HG02798 (cell line): ENCODE measurements at regions not wholly inside any gene's neighbourhood (a gene's known extent, or its start where the extent isn't known, plus 50 kb on each side); places are given as distances from the start of the nearest gene placed in this dataset.

Experiments used
- ATAC-seq: cut with Tn5 transposase; IDR thresholded peaks from one replicate; pipeline ENCODE4 v1.9.1; 2021; ENCODE audit warnings: mild to moderate bottlenecking; ENCODE audit not compliant: unreplicated experiment, poor library complexity

DNA sequence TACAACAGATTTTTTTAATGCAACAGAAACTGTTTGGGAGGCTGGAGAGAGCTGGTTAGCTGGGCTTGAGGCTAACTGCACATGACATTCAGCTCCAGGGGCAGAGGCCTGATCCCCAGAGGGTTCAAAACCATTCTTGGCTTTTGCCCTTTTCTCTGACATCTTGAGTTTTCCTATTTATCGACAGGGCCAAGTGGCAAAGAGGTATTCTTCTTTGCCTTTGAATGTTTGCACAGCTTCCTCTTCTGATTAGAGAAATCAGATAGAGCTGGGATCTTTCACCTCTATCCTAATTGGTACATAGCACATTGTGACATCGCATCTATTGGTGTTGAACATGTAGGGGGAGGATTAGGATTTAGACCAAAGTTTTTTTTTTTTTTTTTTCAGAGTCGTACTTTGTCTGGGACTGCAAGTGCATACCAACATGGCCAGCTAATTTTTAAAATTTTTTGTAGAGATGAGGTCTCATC lies 143.7 kb downstream of the ACTBL2 start:
- no peak for ATAC-seq

DNA sequence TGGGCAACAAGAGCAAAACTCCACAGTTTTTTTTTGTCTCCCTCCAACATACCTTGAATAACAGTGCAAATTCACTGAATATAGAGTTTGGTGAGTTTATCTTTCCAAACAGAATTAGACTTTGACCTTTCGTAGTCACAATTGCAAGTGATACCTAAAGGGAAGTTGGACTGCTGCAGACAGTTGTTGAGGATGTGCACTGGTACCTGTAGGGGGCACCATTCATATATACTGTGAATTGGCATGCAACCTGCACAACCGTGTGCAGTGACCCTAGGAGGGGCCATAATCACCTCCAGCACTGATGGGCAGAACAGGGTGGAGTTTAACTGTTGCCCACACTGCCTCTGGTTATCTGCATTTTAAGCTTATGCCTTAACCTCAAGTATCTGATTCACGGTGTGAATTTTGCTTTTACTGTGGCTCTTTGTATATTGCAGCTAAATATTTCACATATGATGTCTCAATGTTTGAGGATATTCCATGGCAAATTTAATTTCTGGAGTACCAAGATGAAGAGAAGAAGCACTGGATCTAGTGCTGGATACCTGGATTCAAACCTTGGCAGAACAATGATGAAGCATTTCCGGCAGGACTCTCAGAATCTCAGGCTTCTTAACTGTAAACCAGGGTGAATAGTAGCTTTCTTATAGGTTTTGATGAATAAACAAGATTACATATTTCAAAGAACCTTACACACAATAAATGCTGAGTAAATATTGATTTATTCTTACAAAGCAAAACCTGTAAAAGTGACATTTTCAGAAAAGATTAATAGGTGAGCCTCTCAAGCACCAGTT lies 144.3 kb downstream of the ACTBL2 start:
- ATAC-seq: peak; percentile 86

DNA sequence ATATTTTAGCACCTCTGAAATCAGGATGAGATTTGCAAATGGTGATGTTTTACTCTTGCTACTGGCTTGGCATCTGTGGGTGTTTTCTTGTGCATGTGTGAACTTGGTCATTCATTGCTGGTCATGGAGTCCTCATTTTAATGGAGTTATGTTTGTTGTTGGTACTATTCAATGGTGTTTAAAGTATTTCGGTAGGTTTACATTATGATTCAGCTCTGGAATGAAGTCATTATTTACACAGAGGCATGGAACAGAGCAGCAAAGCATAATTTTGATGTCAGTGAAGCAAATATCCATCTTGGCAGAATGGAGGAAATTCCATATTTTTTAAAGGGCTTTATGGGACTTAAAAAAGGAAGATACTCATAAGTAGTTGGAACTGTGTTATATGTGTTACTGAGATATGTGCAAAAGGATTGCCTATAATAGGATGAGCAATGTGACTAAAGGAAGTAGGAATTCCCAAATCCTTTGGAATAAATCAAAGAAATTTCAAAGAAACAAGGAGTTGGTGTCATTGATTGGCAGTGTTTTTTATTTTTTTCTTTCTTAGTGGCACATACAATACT lies 147.4 kb downstream of the ACTBL2 start:
- no peak for ATAC-seq

DNA sequence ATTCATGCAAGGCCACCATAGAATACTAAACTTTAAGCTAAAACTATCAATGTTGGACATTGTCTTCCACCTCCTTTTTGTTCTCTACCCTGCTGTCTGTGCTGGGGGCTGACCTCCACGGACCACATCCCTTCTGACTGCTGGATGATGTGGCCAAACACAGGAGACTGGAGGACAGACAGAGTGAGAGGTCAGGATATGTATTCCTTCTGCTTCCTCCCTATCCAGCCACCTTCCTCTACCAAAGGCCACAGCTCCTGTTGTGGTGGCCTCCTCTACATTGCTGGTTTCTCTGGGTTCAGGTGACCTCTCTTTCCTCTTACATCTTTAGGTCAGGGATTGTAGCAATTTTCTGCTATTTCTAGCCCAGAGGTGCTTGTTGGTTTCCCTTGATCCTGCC lies 148.1 kb downstream of the ACTBL2 start:
- ATAC-seq: no peak

DNA sequence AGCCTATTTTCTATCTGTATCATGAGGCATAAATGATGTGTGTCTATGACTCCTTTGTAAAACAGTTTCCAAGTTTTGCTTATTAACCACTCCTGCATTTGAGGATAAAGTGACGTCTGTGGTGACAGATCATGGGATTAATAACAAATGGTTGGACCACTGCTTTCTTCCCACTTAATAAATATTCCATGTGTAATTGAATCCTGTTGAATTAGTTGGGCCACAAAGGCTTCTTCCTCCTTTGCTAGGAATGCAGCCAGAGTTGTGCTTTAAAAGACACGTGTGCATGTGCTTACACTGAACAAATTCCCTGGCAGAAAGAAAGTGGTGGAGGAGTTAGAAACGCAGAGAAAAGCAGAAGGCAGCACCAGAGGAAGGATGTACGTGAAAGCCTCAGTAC lies 150.2 kb downstream of the ACTBL2 start:
- ATAC-seq: no peak

DNA sequence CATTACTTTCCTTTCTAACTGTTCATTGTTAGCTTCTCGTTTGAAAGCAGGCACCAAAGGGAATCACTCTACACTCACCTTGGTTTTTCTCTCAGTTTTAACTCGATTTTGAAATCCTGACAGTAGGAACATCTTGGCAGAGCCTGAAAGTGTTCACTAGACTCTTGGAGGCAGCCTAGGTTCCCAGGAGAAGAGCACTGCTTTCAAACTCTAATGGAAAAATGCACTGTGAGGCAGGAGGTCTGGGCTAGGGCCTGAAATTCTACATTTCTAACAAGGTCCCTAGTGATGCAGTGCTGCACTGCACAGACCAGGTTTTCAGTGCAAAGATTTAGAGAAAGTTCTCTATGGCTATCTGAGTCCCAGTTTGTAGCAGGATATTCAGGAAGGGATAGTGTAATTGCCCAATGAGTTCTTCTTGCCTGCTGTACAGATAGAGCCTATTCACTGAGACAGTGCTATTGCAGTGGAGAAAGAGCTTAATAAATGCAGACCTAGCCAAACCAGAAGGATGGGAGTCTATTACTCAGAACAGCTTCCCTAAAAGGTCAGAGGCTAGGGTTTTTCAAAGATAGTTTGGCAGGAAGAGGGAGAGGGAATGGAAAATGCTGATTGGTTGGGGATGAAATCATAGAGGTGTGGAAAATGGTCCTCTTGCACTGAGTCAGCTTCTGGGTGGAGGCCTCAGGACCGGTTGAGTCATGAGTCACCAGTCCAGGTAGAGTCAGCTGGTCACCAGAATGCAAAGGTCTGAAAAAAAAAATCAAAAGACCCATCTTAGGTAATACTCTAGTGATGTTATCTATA lies 153.9 kb downstream of the GPBP1 start:
- no peak for ATAC-seq

DNA sequence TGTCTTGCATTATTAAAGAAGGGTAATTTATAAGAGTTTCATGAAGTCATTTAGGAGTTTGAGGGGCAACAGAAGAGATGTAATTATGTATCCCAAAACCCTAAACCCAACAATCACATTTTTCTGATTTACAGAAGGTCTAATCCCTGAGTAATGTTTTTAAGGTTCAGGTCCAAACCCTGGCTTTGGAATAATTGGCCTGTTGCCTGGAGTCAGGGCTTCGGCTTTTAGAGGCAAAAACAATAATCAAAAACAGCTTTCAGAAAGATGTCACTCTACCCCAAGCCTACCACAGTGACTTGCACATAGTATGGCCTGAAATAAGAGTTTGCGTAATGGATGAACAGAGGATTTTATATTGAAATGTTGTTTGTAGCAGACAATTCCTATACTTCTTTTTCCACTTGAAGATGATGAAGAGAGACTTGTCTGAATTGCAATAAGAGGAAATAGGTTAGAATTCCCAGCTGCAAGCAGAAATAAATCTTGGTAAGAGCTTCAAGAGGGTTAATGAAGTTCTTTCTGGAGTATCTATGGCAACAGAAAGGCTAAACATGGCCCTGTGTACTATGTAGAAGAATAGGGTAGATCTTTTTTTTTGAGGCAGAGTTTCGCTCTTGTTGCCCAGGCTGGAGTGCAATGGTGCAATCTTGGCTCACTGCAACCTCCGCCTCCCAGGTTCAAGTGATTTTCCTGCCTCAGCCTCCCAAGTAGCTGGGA lies 152.0 kb downstream of the GPBP1 start:
- no peak for ATAC-seq

DNA sequence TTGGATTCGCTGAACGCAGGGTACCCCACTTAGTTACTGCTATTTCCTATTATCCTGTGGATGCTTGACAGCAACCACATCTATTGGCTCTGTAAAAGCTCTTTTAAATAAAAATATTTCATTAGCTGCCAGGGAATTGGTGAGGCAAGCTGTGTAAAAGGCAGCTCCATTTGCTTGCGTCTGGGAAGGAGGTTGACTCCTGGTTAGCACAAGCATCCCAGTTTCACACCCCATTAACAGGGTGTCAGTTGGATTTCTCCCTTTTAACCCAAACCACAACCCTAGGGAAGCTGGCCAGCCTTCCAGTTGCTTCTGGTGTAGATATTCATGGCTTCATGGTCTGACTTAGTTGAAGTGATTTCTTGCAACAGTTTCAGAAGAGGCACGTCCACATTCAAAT lies 151.0 kb downstream of the GPBP1 start:
- no peak for ATAC-seq

DNA sequence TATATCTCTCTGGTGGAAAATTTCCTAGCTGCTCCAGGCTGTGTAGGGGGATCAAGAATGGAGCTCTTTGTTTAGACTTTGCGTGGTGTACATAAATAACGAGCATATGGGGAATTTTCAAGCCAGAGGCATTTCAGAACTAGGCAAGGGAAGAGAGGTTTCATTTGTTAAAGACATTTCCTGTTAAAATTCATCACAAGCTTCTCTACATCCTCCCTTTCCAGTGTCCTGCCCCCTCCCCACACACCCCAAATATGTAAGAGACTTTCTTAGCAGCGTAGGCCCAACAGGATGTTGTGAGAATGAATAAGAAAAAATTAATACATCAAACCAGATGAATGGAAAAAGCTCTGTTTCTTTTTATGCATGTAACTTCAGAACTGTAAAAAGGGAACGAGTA lies 150.3 kb downstream of the GPBP1 start:
- no peak for ATAC-seq

DNA sequence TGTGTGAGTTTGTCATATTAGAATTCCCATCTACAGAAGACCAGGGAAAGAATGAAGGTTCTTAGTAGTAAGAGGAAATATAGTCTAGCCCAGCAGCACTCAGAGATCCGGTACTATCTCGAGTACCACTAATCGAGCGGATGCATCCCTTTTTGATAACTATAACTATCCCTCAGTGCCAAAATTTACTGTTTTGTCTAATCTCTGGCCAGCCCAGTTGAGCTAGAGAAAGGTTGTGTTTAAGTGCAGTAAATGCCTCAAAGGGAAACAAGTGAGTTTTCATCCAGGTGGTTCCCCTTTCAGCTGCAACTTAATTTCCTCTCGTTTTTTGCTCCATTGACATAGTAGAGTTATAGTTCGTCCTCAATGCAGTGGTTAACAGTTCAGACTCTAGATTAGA lies 146.7 kb downstream of the GPBP1 start:
- no peak for ATAC-seq

DNA sequence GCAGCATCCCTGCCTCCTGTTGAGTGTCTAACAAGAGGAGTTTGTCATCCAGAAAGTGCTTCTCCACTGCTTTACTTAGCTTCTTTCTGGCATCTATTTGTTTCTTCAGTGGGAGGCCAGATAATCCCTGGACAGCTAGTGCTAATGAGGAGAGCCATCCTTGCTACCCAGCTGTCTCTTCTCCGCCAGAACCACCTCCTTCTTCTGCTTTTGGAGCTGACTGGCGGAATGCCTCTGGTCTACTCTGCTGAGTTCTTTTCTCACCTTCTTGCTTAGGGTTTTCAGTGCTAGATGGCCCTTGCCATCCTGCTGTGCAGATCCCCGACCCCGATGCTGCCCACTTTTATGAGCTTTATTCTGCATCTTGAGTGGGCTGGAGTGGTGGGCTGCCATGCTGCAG lies 145.8 kb downstream of the GPBP1 start:
- no peak for ATAC-seq

DNA sequence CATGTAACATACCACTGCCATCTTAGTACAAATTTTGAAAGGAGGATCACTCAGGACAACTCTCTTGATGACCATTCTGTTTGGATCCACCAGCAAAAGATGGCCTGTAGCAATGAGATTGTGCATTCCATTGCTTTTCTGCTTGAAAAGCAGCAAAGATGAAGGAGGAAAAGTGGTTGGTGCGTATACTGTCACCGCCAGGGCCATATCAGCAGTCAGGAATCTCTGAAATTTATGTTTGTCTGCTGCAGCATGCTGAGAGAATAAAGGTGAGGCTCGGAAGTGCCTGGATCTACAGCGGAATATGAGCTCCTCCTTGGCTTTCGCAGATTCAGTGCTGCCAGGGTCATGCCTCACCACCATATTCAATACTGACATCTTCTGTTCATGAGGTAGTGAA lies 144.4 kb downstream of the GPBP1 start:
- no peak for ATAC-seq

DNA sequence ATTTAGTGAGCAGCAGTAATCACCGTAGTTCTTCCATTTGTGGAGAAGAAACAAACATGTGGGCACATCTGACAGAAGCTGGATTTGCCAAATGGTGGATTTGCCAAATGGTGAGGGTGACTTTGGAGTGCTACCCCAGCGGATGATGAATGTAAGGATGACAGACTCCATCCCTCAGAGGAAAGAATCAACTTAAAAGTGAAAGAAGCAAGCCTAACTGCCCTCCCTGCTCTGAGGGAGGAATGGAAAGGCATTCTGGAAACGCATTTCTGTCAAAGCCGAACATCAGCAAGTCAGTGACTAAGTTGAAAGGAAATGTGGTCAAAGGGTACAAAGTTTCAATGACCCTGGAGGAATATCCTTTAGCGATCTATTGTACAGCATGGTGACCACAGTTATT lies 143.5 kb downstream of the GPBP1 start:
- no peak for ATAC-seq

DNA sequence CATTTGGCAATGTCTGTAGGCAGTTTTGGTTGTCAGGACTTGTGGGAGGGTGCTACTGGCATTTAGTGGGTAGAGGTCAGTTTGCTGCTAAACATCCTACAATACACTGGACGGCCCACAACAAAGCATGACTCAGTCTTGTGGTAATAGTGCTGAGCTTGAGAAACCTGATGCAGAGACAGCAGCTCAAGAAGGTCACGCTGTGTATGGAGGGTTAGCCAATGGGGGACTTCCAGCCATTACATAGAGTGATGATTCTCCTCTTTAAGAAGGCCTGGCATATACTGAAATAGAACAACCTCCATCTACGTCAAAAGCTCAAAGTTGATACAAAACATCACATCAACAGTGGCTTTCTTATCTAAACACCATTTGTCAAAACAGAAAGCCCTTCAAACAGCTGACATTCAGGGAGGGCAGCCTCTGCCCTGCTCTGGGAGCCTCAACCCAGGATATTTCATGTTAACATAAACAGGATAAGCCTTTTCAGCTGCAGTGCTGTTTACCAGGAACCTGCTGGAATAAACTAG lies 143.0 kb downstream of the GPBP1 start:
- ATAC-seq: peak; percentile 82

DNA sequence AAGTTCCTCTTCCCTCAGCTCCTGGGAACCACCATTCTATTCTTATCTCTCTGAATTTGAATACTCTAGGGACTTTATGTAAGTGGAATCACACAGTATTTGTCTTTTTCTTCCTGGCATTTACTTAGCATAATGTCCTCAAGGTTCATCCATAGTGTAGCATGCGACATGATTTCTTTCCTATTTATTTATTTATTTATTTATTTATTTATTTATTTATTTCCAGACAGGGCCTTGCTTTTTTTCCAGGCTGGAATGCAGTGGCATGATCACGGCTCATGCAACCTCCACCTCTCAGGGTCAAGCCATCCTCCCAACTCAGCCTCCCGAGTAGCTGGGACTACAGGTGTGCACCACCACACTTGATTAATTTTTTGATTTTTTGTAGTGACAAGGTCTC lies 142.1 kb downstream of the GPBP1 start:
- ATAC-seq: no peak
